ENCODE measurements at regions not wholly inside any gene's neighbourhood (a gene's known extent, or its start where the extent isn't known, plus 50 kb on each side); places are given as distances from the start of the nearest gene placed in this dataset.

GRCh38 chr17:72424505-72425117 is 303.8 kb downstream of the SOX9 start:
- Histone ChIP-seq H3K27me3 (ENCODE audit: control insufficient read depth in 4 of 4, insufficient read depth in 4 of 4, low read length in 3 of 4) (no peaks in the 10 kb centered on the region), H3K36me3 (ENCODE audit: control insufficient read depth in 4 of 4, insufficient read depth in 3 of 4, low read depth in 1 of 4, low read length in 3 of 4) (no peaks in the 10 kb centered on the region), H3K9ac (ENCODE audit: low read depth in 1 of 2, low read length in 2 of 2) (no peak overlapping the region), H3K9me3 (ENCODE audit: control insufficient read depth in 4 of 4, low read length in 3 of 4) (no peaks in the 10 kb centered on the region), H3K4me1 (ENCODE audit: control insufficient read depth in 4 of 4, insufficient read depth in 4 of 4, low read length in 3 of 4) (no peaks in the 10 kb centered on the region), H3K27ac (ENCODE audit: low read depth in 1 of 2, low read length in 2 of 2) (no peak overlapping the region), H3K4me3 (ENCODE audit: low read depth in 1 of 3, low read length in 3 of 3) (no peak overlapping the region)
- WGBS = 93% methylated on average over 12 of the region's 12 CpGs
- DNase-seq (ENCODE audit: low spot score) = no peak
- TF ChIP-seq HNF4G (IDR thresholded peaks at IDR 0.05) (no peak), SP1 (IDR thresholded peaks at IDR 0.05) (no peak), TAF1 (conservative IDR thresholded peaks at IDR 0.05) (no peak), HNF4A (conservative IDR thresholded peaks at IDR 0.05) (no peak), YY1 (IDR thresholded peaks at IDR 0.05) (no peak), MAX (IDR thresholded peaks at IDR 0.05) (no peak), EGR1 (IDR thresholded peaks at IDR 0.05; ENCODE audit: low read depth in 2 of 2) (no peak), JUND (IDR thresholded peaks at IDR 0.05) (no peak), NR2F2 (IDR thresholded peaks at IDR 0.05) (no peak), RXRA (IDR thresholded peaks at IDR 0.05) (no peak), GABPA (IDR thresholded peaks at IDR 0.05 in 1 of 2, conservative IDR thresholded peaks at IDR 0.05 in 1 of 2) (no peak), FOXA2 (IDR thresholded peaks at IDR 0.05) (no peak)
- TF ChIP-seq, protein P1, sequence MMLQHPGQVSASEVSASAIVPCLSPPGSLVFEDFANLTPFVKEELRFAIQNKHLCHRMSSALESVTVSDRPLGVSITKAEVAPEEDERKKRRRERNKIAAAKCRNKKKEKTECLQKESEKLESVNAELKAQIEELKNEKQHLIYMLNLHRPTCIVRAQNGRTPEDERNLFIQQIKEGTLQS (IDR thresholded peaks at IDR 0.05) = no peak

GRCh38 chr17:72425133-72425793 is 304.4 kb downstream of the SOX9 start:
- 92% methylated on average over 7 of the region's 7 CpGs for WGBS
- Histone ChIP-seq H3K27ac (ENCODE audit: low read depth in 1 of 2, low read length in 2 of 2) (no peak overlapping the region), H3K36me3 (ENCODE audit: control insufficient read depth in 4 of 4, insufficient read depth in 3 of 4, low read depth in 1 of 4, low read length in 3 of 4) (no peaks in the 10 kb centered on the region), H3K9ac (ENCODE audit: low read depth in 1 of 2, low read length in 2 of 2) (no peak overlapping the region), H3K9me3 (ENCODE audit: control insufficient read depth in 4 of 4, low read length in 3 of 4) (no peaks in the 10 kb centered on the region), H3K27me3 (ENCODE audit: control insufficient read depth in 4 of 4, insufficient read depth in 4 of 4, low read length in 3 of 4) (no peaks in the 10 kb centered on the region), H3K4me1 (ENCODE audit: control insufficient read depth in 4 of 4, insufficient read depth in 4 of 4, low read length in 3 of 4) (no peaks in the 10 kb centered on the region), H3K4me3 (ENCODE audit: low read depth in 1 of 3, low read length in 3 of 3) (no peak overlapping the region)
- no peak for DNase-seq (ENCODE audit: low spot score)
- TF ChIP-seq MAX (IDR thresholded peaks at IDR 0.05) (no peak), FOXA1 (IDR thresholded peaks at IDR 0.05) (no peak), JUND (IDR thresholded peaks at IDR 0.05) (no peak)
- TF ChIP-seq, protein P1 (IDR thresholded peaks at IDR 0.05) = no peak

DNA sequence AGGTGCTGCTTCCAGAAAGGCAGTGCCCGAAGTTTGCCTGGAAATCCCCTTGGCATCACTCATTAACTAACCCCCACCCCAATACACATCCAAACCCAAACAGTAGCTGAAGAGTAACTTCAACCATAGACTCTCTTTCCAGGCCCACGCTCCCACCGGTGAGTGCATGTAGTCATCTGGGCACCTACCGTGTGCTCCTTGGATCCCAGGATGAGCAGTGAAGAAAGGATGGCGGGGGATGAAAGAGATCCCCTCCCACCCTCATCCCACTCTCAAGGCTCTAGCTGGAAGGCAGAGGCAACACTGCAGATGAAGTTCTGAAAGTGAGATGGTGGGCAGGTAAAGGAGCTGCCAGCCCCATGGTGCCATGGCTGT is 305.0 kb downstream of the SOX9 start:
- no peak overlapping the region for H3K4me3 ChIP-seq (ENCODE audit: low read depth in 1 of 3, low read length in 3 of 3)
- no peak overlapping the region for H3K27ac ChIP-seq (ENCODE audit: low read depth in 1 of 2, low read length in 2 of 2)
- H3K9me3 ChIP-seq (ENCODE audit: control insufficient read depth in 4 of 4, low read length in 3 of 4) = no peaks in the 10 kb centered on the region
- H3K36me3 ChIP-seq (ENCODE audit: control insufficient read depth in 4 of 4, insufficient read depth in 3 of 4, low read depth in 1 of 4, low read length in 3 of 4) = no peaks in the 10 kb centered on the region
- H3K4me1 ChIP-seq (ENCODE audit: control insufficient read depth in 4 of 4, insufficient read depth in 4 of 4, low read length in 3 of 4) = no peaks in the 10 kb centered on the region
- no peaks in the 10 kb centered on the region for H3K27me3 ChIP-seq (ENCODE audit: control insufficient read depth in 4 of 4, insufficient read depth in 4 of 4, low read length in 3 of 4)
- WGBS = 76% methylated on average over 5 of the region's 5 CpGs
- H3K9ac ChIP-seq (ENCODE audit: low read depth in 1 of 2, low read length in 2 of 2) = no peak overlapping the region
- no peak for TF ChIP-seq FOXA2 (IDR thresholded peaks at IDR 0.05)
- TF ChIP-seq MAX (IDR thresholded peaks at IDR 0.05) = no peak
- no peak for TF ChIP-seq NR2F2 (IDR thresholded peaks at IDR 0.05)
- TF ChIP-seq, protein P1 (IDR thresholded peaks at IDR 0.05) = no peak
- TF ChIP-seq HNF4G (IDR thresholded peaks at IDR 0.05) = no peak
- DNase-seq (ENCODE audit: low spot score) = no peak

Data from liver (tissue), 7 donors.